Stimulated activated CD8-positive, alpha-beta memory T cell treated with anti-CD3 and anti-CD28 coated beads, Interleukin-4, amount 100 ng/mL, for 4 hours (primary cell): ENCODE measurements at regions not wholly inside any gene's neighbourhood (a gene's known extent, or its start where the extent isn't known, plus 50 kb on each side); places are given as distances from the start of the nearest gene placed in this dataset.
"Not testable (repeated sequence)": the region's sequence is repeated elsewhere in the genome, so short reads cannot be mapped to it uniquely, and the experiment has no call there.

Source experiments
- DNase-seq, 2 donors: peaks; one replicate each; pipeline ENCODE4 v3.0.0-alpha.2; 2020; ENCODE audit warnings: low read depth in 2 of 2, low spot score in 1 of 2

DNA sequence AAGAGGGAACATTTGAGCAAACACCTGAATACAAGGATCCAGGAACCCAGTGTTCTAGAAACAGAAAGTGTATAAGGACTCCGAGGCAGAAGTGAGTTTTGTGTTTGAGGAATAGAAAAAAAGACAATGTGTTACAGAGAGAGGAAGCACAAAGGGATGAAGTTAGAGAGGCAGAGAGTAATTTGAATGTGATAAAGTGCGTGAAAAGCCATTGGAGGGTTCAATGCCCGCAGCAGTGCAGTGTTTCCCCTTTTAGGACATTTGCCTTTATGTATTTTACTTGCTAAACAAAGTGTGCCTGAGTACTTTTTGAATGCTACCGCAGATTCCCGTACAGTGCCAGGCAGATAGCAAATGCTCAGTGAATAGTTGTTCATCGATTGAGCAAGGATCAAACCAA lies 508.5 kb downstream of the RAB38 start:
- DNase-seq = no peak

DNA sequence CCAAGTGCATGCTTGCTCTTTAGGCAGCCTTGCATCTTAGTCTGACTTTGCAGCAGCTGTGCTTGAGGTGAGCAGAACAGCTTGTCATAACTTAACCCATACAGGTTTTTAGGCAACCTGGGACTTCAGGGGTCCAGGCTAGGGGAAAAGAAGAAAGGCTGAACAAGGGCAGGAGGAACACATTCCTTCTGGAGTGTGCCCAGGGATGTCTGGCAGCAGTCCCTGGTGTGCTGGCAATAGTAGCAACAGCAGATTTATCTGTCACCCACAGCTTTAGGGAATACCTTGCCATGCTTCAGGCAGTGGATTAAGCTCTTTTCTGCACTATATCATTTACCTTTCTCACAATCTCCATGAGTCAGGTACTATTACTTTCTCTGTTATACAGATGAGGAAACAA lies 513.0 kb downstream of the RAB38 start:
- no peak for DNase-seq

- DNase-seq = no peak
Measured at GRCh38 chr11:87660926-87661660, 514.1 kb downstream of the RAB38 start.

GRCh38 chr11:87659807-87660206 lies 515.4 kb downstream of the RAB38 start:
- DNase-seq = no peak

DNA sequence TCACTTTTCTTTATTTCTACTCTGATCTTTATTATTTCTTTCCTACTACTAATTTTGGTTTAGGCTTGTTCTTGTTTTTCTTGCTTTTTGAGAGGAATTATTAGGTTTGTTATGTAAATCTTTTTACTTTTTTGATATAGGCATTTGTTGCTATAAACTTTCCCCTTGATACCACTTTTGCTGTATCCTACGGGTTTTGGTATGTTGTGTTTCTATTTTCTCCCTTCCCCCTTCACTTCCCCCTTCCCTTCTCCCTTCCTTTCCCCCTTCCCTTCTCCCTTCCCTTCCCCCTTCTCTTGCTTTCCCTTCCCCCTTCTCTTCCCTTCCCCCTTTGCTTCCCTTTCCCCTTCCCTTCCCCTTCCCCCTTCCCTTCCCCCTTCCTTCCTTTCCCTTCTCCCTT lies 529.6 kb downstream of the RAB38 start:
- no peak for DNase-seq

- no peak for DNase-seq
Measured at GRCh38 chr11:87639753-87640364, 535.4 kb downstream of the RAB38 start.

- no peak for DNase-seq
Measured at GRCh38 chr11:87635001-87635400, 540.2 kb downstream of the RAB38 start.

GRCh38 chr11:87634331-87634730 lies 540.9 kb downstream of the RAB38 start:
- no peak for DNase-seq

DNA sequence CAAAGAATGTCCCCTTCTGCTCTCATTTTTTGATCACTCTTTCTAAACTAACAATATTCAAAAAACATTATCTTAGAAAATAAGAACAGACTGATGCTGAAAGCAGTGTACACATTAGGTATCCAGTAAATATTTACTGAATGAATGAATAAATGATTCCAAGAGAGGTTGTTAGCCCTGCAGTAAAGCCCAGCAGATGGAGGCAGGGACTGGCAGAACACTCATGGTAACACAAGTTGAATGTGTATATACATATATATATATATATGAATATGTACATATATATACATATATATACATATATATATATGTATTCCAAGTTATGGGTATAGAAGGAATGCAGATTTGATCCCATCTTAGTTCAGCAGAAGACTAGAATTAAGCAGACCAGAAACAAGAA lies 546.3 kb downstream of the RAB38 start:
- DNase-seq = no peak

- DNase-seq = no peak
Measured at GRCh38 chr11:87628026-87628580, 547.1 kb downstream of the RAB38 start.

GRCh38 chr11:87623531-87624365 lies 551.5 kb downstream of the RAB38 start:
- DNase-seq = not testable (repeated sequence)

DNA sequence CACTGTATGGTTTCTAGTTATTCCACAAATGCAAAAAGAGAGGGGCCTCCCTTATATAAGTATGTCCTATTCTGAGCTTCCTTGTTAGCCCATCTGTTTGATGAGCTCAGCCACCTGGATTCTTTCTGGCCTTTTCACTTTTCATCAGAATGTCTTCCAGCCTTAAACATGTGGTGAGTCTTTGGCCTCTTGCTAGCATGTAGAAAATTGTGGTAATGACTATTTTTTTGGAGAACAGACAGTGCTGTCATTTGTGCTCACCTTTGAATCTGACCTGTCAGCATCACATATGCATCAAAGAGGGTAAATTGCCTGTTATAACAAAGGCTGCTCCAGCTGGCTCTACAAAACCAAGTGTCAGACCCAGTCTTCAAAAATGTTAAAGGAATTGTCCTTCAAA lies 558.7 kb downstream of the RAB38 start:
- no peak for DNase-seq

- DNase-seq = no peak
Measured at GRCh38 chr11:87604350-87604749, 566.6 kb downstream of the TMEM135 start.

DNA sequence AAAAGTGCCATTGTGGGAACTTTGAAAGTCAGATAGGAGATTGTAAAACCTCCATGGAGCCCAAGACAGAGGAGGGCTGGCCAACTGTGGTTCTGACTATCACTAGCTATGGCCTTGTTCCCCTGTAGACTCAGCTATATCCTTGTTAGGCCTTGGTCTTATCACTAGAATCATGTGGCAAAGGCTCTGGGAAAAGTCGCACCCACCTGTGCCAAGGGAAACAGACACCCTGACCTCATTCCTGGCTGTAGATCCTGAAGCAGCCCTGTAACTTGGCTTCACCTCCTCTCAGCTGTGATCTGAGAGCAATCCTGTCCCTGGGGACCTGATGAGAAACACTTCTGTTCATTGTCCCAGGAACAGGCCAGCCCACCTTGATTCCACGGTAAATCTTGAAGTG lies 566.2 kb downstream of the TMEM135 start:
- DNase-seq = no peak

GRCh38 chr11:87602776-87603175 lies 565.0 kb downstream of the TMEM135 start:
- DNase-seq = no peak

DNA sequence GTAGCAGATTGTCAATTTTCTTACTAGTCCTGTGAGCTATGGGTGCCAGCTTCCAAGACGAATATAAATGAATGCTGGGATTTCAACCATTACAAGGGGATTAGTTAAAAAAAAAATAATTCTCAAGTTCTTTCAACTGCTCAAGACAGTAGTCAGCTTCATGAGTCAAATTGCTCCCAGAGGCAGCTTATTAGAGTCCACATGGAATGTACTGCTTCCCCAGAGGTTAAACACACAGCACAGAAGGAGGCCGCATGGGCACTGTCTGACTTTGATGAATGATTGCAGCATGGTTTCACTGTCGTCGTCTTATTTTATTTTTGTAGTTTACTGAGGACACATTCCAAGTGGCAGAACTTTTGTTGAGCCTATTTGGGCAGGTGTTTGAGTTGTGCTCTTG lies 563.2 kb downstream of the TMEM135 start:
- no peak for DNase-seq

DNA sequence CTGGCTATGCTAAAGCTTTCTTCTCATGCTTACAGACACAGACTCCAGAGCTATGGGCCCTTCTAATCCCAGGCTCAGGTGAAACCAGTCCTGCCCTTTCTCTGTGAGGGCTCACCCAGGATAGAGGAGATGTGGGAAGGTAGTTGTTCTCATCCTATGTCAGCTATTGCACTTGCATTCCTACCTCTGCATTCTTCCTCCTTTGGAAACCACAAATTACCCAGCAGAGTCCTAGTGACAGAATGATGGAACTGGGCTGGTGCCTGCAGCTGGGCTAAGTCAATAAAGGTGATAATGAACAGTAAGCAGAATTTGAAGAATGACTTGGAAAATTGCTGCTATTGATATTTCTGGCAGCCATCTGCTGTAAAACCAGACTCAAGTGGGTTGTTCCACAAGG lies 560.0 kb downstream of the TMEM135 start:
- DNase-seq = no peak

- DNase-seq = no peak
Measured at GRCh38 chr11:87596176-87596575, 558.4 kb downstream of the TMEM135 start.

- DNase-seq = no peak
Measured at GRCh38 chr11:87589082-87589481, 551.3 kb downstream of the TMEM135 start.

- DNase-seq = not testable (repeated sequence)
Measured at GRCh38 chr11:87585613-87586012, 547.9 kb downstream of the TMEM135 start.

DNA sequence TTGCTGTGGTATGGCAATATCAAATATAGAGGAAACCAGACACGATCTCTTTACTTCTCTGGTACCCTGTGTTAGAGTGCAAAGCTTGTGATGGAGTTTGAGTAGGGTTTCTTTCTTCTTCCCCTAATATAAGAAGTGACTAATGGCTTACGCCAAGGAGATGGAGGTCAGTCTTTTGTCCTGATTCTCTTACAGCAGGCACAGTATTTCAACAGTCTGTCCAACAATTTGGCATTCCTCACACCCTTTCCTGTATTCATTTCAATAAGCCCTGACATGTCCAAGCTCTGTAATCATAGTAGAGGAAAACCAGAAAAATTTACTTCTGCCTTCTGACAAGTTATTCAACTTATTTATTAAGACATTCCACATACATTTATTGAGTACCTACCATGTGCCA lies 546.2 kb downstream of the TMEM135 start:
- DNase-seq = no peak

DNA sequence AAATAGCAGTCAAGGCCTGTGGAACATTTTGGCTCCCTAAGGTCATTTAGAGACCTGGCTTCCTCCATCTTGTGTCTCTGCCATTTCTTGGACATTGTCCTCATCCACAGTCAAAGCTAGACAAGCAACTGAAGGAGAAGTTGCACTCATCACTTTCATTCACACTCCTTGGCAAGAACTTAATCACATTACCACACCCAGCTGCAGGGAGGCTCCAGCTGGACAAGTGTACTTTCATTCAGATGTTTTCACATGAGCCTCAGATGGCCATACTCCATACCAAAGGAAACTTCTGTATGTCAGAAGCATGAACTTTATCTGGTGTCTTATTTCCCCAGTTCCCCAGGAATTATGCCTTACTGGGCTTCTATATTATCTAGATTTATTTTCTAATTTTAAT lies 537.4 kb downstream of the TMEM135 start:
- no peak for DNase-seq
